Natural killer cell (primary cell): ENCODE measurements at regions not wholly inside any gene's neighbourhood (a gene's known extent, or its start where the extent isn't known, plus 50 kb on each side); places are given as distances from the start of the nearest gene placed in this dataset.

Experiments used
- ATAC-seq, 3 donors: fragments of 150-1000 bp in 2 of 3; fragments of 200-7000 bp in 1 of 3; cut with Tn5 transposase; 1 replicate in 1 of 3; 2 replicates in 2 of 3; pipeline ENCODE4 v1.10.0; 2021; ENCODE audit warnings: mild to moderate bottlenecking in 2 of 3, moderate library complexity in 2 of 3
- DNase-seq, 2 donors: peaks; one replicate each; pipeline versions ENCODE4 v3.0.0 to v3.0.0-alpha.2; 2013 to 2021; ENCODE audit warnings: mixed read lengths in 1 of 2
- H3K27ac ChIP-seq: one replicate; pipeline ENCODE4 v1.5.1; 2013; ENCODE audit warnings: mild to moderate bottlenecking, low read length
- H3K27me3 ChIP-seq: one replicate; pipeline ENCODE4 v1.6.1; 2013; ENCODE audit warnings: low read length; ENCODE audit not compliant: control insufficient read depth, insufficient read depth
- H3K36me3 ChIP-seq: one replicate; pipeline ENCODE4 v1.6.1; 2013; ENCODE audit warnings: low read length; ENCODE audit not compliant: control insufficient read depth, insufficient read depth
- H3K4me1 ChIP-seq: one replicate; pipeline ENCODE4 v1.6.1; 2013; ENCODE audit warnings: low read length; ENCODE audit not compliant: control insufficient read depth, insufficient read depth
- H3K4me3 ChIP-seq: one replicate; pipeline ENCODE4 v1.5.1; 2013; ENCODE audit warnings: low read length
- H3K9me3 ChIP-seq: one replicate; pipeline ENCODE4 v1.6.1; 2013; ENCODE audit warnings: low read length; ENCODE audit not compliant: control insufficient read depth, insufficient read depth
- H3K27ac Mint-ChIP-seq, 2 donors: one replicate each; pipeline ENCODE4 v1.8.0; 2022; ENCODE audit warnings: mild to moderate bottlenecking in 2 of 2, mixed read lengths in 2 of 2, moderate library complexity in 1 of 2
- H3K27me3 Mint-ChIP-seq, 2 donors: one replicate each; pipeline ENCODE4 v1.8.0; 2022; ENCODE audit warnings: low read depth in 2 of 2, mixed read lengths in 2 of 2
- H3K36me3 Mint-ChIP-seq: one replicate; pipeline ENCODE4 v1.8.0; 2022; ENCODE audit warnings: mixed read lengths
- H3K4me1 Mint-ChIP-seq, 2 donors: one replicate each; pipeline ENCODE4 v1.8.0; 2022; ENCODE audit warnings: mixed read lengths in 2 of 2
- H3K4me3 Mint-ChIP-seq: one replicate; pipeline ENCODE4 v1.8.0; 2022; ENCODE audit warnings: mild to moderate bottlenecking, moderate library complexity, mixed read lengths
- H3K9me3 Mint-ChIP-seq, 2 donors: one replicate each; pipeline ENCODE4 v1.8.0; 2022; ENCODE audit warnings: mixed read lengths in 2 of 2
- WGBS: methylation state at CpG from one replicate; pipeline ENCODE4 v1.1.7; 2013; ENCODE audit warnings: missing lambda C conversion rate; ENCODE audit not compliant: insufficient coverage; 5-methylcytosine and 5-hydroxymethylcytosine counted together
- intact Hi-C: fragments of 100-400 bp; cut with micrococcal nuclease; formaldehyde crosslinking; loops from one replicate; pipeline ENCODE4 v1.14.2; 2022
- TF ChIP-seq, protein P1 (sequence below): fragments of 200-600 bp; IDR thresholded peaks from one replicate; pipeline ENCODE4 v1.8.0; 2022; ENCODE audit warnings: antibody characterized with exemption

DNA sequence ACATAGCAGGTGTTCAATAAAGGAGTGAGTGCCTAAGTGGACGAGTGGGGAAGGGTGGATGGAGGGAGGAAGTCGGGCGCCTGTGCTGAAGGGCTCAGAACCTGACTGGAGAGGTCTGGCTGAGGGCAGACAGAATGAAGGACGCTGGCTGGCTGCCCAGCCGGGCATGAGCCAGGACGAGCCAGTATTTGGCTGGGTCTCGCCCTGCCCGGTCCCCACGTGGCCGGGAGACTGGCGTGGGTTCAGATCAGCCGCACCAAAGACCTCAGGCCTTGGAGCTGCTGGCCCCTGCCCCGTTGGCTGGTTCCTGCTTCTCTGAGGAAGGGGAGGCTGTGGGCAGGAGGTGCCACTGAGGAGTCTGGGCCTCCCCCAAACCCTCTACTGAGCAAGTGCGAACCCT is 79.8 kb downstream of the ENGASE start:
- no peaks in the 10 kb centered on the region for H3K36me3 ChIP-seq
- Mint-ChIP-seq H3K27me3 (peaks cover 0 to 3% of the 10 kb centered on the region in 2 donors), H3K4me1 (peaks cover 0 to 3% of the 10 kb centered on the region in 2 donors), H3K9me3 (no peaks in the 10 kb centered on the region), H3K36me3 (no peaks in the 10 kb centered on the region), H3K27ac (no peak overlapping the region), H3K4me3 (no peak overlapping the region)
- no peak overlapping the region for H3K27ac ChIP-seq
- H3K4me3 ChIP-seq = no peak overlapping the region
- no peak for DNase-seq
- WGBS = 70% methylated on average over 14 of the region's 14 CpGs
- intact Hi-C loops = no loop called here
- TF ChIP-seq, protein P1, sequence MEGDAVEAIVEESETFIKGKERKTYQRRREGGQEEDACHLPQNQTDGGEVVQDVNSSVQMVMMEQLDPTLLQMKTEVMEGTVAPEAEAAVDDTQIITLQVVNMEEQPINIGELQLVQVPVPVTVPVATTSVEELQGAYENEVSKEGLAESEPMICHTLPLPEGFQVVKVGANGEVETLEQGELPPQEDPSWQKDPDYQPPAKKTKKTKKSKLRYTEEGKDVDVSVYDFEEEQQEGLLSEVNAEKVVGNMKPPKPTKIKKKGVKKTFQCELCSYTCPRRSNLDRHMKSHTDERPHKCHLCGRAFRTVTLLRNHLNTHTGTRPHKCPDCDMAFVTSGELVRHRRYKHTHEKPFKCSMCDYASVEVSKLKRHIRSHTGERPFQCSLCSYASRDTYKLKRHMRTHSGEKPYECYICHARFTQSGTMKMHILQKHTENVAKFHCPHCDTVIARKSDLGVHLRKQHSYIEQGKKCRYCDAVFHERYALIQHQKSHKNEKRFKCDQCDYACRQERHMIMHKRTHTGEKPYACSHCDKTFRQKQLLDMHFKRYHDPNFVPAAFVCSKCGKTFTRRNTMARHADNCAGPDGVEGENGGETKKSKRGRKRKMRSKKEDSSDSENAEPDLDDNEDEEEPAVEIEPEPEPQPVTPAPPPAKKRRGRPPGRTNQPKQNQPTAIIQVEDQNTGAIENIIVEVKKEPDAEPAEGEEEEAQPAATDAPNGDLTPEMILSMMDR = no peak
- ATAC-seq = no peak
- H3K4me1 ChIP-seq = no peaks in the 10 kb centered on the region
- no peaks in the 10 kb centered on the region for H3K9me3 ChIP-seq
- no peaks in the 10 kb centered on the region for H3K27me3 ChIP-seq

DNA sequence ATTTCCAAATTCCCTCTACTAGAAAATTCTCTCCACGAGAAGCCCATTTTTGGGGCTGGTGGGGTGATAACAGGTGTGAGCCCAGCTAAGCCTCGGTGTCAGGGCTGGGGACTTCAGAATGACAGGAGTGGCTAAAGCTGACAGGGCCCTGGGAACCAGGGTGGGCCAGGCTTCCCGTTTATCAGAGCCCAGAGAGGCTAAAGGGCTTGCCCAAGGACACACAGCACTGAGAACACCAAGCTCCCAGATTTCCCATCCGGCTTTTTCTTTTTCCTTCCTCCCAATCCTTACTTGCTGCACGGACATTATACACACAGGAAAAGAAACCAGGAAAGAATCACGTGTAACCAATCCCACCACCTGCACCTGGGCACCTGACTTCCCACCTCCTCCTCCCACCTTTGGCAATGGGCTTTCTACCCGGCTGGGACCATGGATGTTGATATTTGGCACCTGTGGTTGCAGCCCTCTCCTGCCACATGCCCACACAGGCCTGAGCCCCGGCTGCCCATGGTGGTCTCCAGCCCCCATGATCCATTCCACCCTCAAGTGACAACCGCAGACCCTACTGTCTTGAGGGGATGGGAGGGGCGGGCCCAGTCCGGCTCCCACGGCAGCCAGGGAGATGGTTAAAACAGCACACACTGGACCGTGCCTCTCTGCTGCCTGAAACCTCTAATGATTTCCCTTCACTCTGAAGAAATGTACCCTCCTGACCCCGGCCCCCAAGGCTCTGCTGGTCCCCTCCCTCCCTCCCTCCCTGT is 78.9 kb downstream of the ENGASE start:
- H3K27me3 Mint-ChIP-seq = peaks cover 0 to 3% of the 10 kb centered on the region in 2 donors
- TF ChIP-seq, protein P1 = no peak
- Histone ChIP-seq H3K9me3 (no peaks in the 10 kb centered on the region), H3K4me3 (no peak overlapping the region), H3K27me3 (no peaks in the 10 kb centered on the region), H3K36me3 (no peaks in the 10 kb centered on the region), H3K4me1 (no peaks in the 10 kb centered on the region), H3K27ac (no peak overlapping the region)
- H3K9me3 Mint-ChIP-seq = no peaks in the 10 kb centered on the region
- peaks cover 0 to 3% of the 10 kb centered on the region in 2 donors for H3K4me1 Mint-ChIP-seq
- no peak for ATAC-seq
- H3K27ac Mint-ChIP-seq = no peak overlapping the region
- intact Hi-C loops = no loop called here
- no peaks in the 10 kb centered on the region for H3K36me3 Mint-ChIP-seq
- 72% methylated on average over 13 of the region's 14 CpGs for WGBS
- no peak for DNase-seq
- no peak overlapping the region for H3K4me3 Mint-ChIP-seq

GRCh38 chr17:79152636-79153035 is 78.0 kb downstream of the ENGASE start:
- Mint-ChIP-seq H3K36me3 (no peaks in the 10 kb centered on the region), H3K27ac (no peak overlapping the region), H3K4me3 (no peak overlapping the region), H3K27me3 (peaks cover 0 to 3% of the 10 kb centered on the region in 2 donors), H3K9me3 (no peaks in the 10 kb centered on the region), H3K4me1 (peaks cover 0 to 3% of the 10 kb centered on the region in 2 donors)
- WGBS = 38% methylated on average over 15 of the region's 16 CpGs
- Histone ChIP-seq H3K4me3 (no peak overlapping the region), H3K4me1 (no peaks in the 10 kb centered on the region), H3K9me3 (no peaks in the 10 kb centered on the region), H3K27me3 (no peaks in the 10 kb centered on the region), H3K27ac (no peak overlapping the region), H3K36me3 (no peaks in the 10 kb centered on the region)
- ATAC-seq (no peak), DNase-seq (no peak)
- TF ChIP-seq, protein P1 = no peak
- intact Hi-C loops = no loop called here

DNA sequence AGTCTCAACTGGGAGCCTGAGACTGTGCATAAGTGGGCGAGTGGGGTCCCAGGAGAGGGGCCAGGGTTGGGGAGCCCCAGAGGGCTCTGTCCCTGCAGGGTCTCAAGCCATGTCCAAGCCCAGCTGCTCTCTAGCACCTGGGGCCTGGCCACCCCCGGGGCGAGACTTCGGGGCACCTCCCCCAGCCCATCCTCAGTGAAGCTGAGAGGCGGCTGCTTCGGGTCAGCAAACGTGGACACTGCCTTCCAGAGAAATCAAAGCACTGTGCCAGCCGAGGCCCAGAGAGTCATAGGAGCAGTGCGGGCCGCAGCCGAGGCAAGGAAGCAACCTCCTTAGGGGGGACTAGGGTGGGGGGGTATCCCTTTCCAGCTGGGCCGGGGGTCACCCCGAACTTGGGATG is 77.5 kb downstream of the ENGASE start:
- DNase-seq = no peak
- TF ChIP-seq, protein P1 = no peak
- H3K27ac ChIP-seq = no peak overlapping the region
- no peaks in the 10 kb centered on the region for H3K27me3 ChIP-seq
- no peaks in the 10 kb centered on the region for H3K36me3 ChIP-seq
- peaks cover 0 to 3% of the 10 kb centered on the region in 2 donors for H3K27me3 Mint-ChIP-seq
- H3K9me3 ChIP-seq = no peaks in the 10 kb centered on the region
- WGBS = 39% methylated on average over 13 of the region's 13 CpGs
- H3K4me1 ChIP-seq = no peaks in the 10 kb centered on the region
- no peak for ATAC-seq
- H3K27ac Mint-ChIP-seq = no peak overlapping the region
- H3K4me3 Mint-ChIP-seq = no peak overlapping the region
- intact Hi-C loops = no loop called here
- H3K4me3 ChIP-seq = no peak overlapping the region
- H3K4me1 Mint-ChIP-seq = peaks cover 0 to 3% of the 10 kb centered on the region in 2 donors
- H3K36me3 Mint-ChIP-seq = no peaks in the 10 kb centered on the region
- no peaks in the 10 kb centered on the region for H3K9me3 Mint-ChIP-seq
